Muscle layer of duodenum (tissue), 2 donors: ENCODE measurements at regions not wholly inside any gene's neighbourhood (a gene's known extent, or its start where the extent isn't known, plus 50 kb on each side); places are given as distances from the start of the nearest gene placed in this dataset.

ENCODE experiments used
- H3K27ac ChIP-seq: one replicate; pipeline ENCODE4 v1.7.0; 2013; ENCODE audit warnings: mild to moderate bottlenecking, low read length
- H3K27me3 ChIP-seq: one replicate; pipeline ENCODE4 v1.7.0; 2013; ENCODE audit warnings: low read depth, mild to moderate bottlenecking, control low read depth, low read length
- H3K36me3 ChIP-seq, 2 donors: one replicate each; pipeline ENCODE4 v1.7.0; 2013; ENCODE audit warnings: low read length in 2 of 2, control low read depth in 1 of 2, mild to moderate bottlenecking in 1 of 2; ENCODE audit not compliant: insufficient read depth in 2 of 2, control insufficient read depth in 1 of 2
- H3K4me1 ChIP-seq, 2 donors: one replicate each; pipeline ENCODE4 v1.7.0; 2013; ENCODE audit warnings: low read length in 2 of 2, mild to moderate bottlenecking in 2 of 2, control low read depth in 1 of 2, moderate library complexity in 1 of 2; ENCODE audit not compliant: insufficient read depth in 2 of 2, control insufficient read depth in 1 of 2
- H3K4me3 ChIP-seq, 2 donors: one replicate each; pipeline ENCODE4 v1.7.0; 2013; ENCODE audit warnings: low read length in 2 of 2, low read depth in 1 of 2, mild to moderate bottlenecking in 1 of 2
- H3K9me3 ChIP-seq, 2 donors: one replicate each; pipeline ENCODE4 v1.7.0; 2013; ENCODE audit warnings: low read length in 2 of 2, control low read depth in 1 of 2, mild to moderate bottlenecking in 1 of 2; ENCODE audit not compliant: control insufficient read depth in 1 of 2
- donor health status: healthy.

DNA sequence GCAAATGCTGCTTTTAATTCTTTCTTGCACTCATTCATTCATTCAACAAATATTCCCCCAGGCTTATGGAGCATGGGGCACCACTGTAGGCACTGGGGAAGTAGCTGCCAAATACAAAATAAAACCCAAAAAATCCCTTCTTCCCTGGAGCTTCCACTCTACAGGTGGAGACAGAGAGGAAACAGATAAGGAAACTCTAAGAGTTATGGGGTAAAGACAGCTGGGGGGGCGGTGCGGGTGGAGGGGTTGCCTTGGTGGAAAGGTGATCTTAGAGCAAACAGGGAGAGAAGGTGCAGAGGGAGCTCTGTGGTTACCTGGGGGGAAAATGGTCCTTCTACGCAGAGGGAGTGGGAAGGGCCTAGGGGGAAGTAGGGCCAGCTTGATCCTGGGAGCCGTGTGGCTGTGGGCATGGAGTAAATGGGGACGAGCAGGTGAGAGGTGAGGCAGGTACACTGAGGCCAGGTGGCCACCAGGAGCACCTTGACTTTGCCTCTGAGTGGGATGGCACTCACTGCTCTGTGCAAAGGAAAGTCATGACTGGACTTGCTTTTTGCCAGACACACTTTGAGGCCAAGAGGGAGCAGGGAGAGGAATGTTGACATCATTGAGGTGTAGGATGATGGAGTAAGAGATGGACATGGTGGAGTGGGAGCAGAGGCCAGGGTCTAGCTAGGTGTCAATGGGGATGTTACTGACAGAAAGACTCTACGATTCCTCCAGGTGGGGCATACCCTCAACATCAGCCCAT, 152.0 kb downstream of the ETS2 start:
- peak overlapping the region; percentile 46 for H3K27ac ChIP-seq
- no peak overlapping the region for H3K4me3 ChIP-seq
- no peaks in the 10 kb centered on the region for H3K36me3 ChIP-seq
- H3K9me3 ChIP-seq, result peaks cover 0 to 4% of the 10 kb centered on the region in 2 donors
- H3K4me1 ChIP-seq, result peaks cover 0 to 19% of the 10 kb centered on the region in 2 donors
- no peaks in the 10 kb centered on the region for H3K27me3 ChIP-seq

- H3K27ac ChIP-seq, result peak overlapping the region; percentile 46
- no peaks in the 10 kb centered on the region for H3K36me3 ChIP-seq
- peaks cover 0 to 19% of the 10 kb centered on the region in 2 donors for H3K4me1 ChIP-seq
Observed at GRCh38 chr21:38956856-38957571, 151.3 kb downstream of the ETS2 start.

DNA sequence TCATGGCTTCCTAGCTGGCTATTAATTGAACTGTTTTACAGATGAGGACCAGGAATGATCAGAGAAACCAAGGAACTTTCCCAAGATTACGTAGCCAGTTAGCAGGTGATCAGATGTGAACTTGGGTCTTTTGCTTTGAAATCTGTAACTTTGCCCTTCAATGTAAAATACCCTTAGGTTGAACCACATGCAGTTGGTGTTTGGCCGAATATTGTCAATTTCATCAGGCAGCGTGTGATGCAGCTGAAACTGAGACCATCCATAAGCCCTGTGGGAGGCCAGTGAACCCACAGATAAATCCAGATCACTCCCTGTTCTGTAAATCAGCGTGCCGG, 150.8 kb downstream of the ETS2 start:
- H3K4me1 ChIP-seq, result peaks cover 0 to 19% of the 10 kb centered on the region in 2 donors
- H3K4me3 ChIP-seq, result no peak overlapping the region
- H3K27me3 ChIP-seq, result no peaks in the 10 kb centered on the region
- no peaks in the 10 kb centered on the region for H3K9me3 ChIP-seq
- no peaks in the 10 kb centered on the region for H3K36me3 ChIP-seq
- H3K27ac ChIP-seq, result peak overlapping the region; percentile 46

More at GRCh38 chr21:38956856-38957571, 151.3 kb downstream of the ETS2 start:
- H3K27me3 ChIP-seq, result no peaks in the 10 kb centered on the region
- no peak overlapping the region for H3K4me3 ChIP-seq
- H3K9me3 ChIP-seq, result no peaks in the 10 kb centered on the region

GRCh38 chr21:38956007-38956406, 150.3 kb downstream of the ETS2 start:
- H3K27me3 ChIP-seq, result no peaks in the 10 kb centered on the region
- H3K27ac ChIP-seq, result peak overlapping the region; percentile 46
- no peak overlapping the region for H3K4me3 ChIP-seq
- peaks cover 0 to 19% of the 10 kb centered on the region in 2 donors for H3K4me1 ChIP-seq
- no peaks in the 10 kb centered on the region for H3K9me3 ChIP-seq
- no peaks in the 10 kb centered on the region for H3K36me3 ChIP-seq

DNA sequence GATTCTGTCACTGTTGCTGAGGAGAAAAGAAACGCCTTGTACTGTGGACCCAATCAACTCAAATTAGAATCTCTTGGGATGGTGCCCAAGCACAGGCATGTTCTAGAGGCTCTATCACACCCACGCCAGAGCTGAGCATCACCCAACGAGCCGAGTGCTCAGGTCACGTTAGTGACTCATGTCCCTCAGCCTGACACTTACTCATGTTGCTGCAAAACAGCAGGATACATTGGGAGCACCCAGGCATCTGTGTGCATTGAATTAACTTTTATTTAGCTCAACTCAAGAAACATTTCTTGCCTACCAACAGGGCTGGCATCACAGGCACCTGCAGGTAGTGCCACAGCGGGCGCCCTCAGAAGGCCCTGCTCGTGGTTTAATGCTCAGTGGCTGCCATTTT, 149.8 kb downstream of the ETS2 start:
- H3K9me3 ChIP-seq, result no peaks in the 10 kb centered on the region
- H3K27ac ChIP-seq, result peak overlapping the region; percentile 50
- H3K4me3 ChIP-seq, result no peak overlapping the region
- H3K27me3 ChIP-seq, result no peaks in the 10 kb centered on the region
- H3K4me1 ChIP-seq, result peaks cover 0 to 19% of the 10 kb centered on the region in 2 donors
- H3K36me3 ChIP-seq, result no peaks in the 10 kb centered on the region

GRCh38 chr21:38954588-38955004, 148.9 kb downstream of the ETS2 start:
- no peaks in the 10 kb centered on the region for H3K27me3 ChIP-seq
- no peaks in the 10 kb centered on the region for H3K9me3 ChIP-seq
- peak overlapping the region; percentile 50 for H3K27ac ChIP-seq
- no peaks in the 10 kb centered on the region for H3K36me3 ChIP-seq
- peaks cover 0 to 15% of the 10 kb centered on the region in 2 donors for H3K4me1 ChIP-seq
- H3K4me3 ChIP-seq, result no peak overlapping the region

GRCh38 chr21:38953516-38953915, 147.8 kb downstream of the ETS2 start:
- Histone ChIP-seq H3K4me1 (peaks cover 0 to 10% of the 10 kb centered on the region in 2 donors), H3K4me3 (no peak overlapping the region), H3K9me3 (no peaks in the 10 kb centered on the region), H3K27ac (no peak overlapping the region), H3K27me3 (no peaks in the 10 kb centered on the region), H3K36me3 (no peaks in the 10 kb centered on the region)

DNA sequence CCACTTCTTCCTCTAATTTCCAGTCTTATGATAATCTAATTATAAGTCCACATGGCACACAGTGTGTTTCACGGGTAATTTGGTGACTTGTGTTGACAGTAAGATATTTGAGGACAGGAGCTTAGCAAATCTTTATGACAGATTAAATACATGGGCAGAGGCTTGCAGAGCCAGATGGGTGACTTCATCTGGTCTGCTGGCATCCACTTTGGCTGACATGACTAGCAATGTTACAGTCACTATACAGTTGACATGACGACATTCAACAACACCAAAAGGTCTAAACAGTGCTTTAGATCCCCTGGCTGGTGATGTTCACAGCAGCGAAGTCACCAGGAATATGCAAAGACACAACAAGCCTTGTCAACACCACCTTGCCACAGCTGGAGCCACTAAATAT, 147.2 kb downstream of the ETS2 start:
- Histone ChIP-seq H3K36me3 (no peaks in the 10 kb centered on the region), H3K27ac (no peak overlapping the region), H3K4me3 (no peak overlapping the region), H3K4me1 (peaks cover 0 to 10% of the 10 kb centered on the region in 2 donors), H3K27me3 (no peaks in the 10 kb centered on the region), H3K9me3 (no peaks in the 10 kb centered on the region)

DNA sequence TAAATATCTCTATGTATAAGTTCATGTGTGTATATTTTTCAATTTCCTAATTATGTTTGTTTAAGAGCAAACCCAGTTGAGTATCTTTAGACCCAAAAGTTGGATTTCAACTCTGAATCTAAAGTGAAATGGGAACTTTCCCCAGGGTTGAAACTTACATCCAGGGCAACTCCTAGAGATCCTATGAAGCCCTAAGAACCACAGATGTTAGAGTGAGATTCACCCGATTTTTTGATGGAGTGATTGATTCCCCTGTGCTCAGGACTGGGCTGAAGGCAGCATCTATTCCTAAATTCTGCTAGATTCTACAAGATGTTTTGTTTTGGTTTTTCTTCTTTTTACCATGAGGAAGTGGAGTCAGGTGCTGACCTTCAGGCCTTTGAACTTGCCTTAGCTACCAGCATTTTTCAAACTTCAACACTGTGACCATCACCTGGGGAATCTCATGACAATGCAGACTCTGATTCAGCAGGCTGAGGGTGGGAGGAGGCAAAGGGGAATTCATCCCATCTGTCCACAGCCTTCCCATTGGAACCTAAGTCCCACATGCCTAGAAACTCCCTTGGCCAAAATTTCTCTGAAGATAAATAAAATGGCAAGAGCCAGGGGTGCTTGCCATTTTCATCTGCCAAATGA, 145.5 kb downstream of the ETS2 start:
- H3K4me1 ChIP-seq, result peaks cover 0 to 4% of the 10 kb centered on the region in 2 donors
- no peak overlapping the region for H3K4me3 ChIP-seq
- no peaks in the 10 kb centered on the region for H3K36me3 ChIP-seq
- H3K9me3 ChIP-seq, result no peaks in the 10 kb centered on the region
- H3K27ac ChIP-seq, result peak overlapping the region; percentile 14
- H3K27me3 ChIP-seq, result no peaks in the 10 kb centered on the region

GRCh38 chr21:38950435-38951094, 144.8 kb downstream of the ETS2 start:
- Histone ChIP-seq H3K4me3 (no peak overlapping the region), H3K27me3 (no peaks in the 10 kb centered on the region), H3K36me3 (no peaks in the 10 kb centered on the region), H3K4me1 (no peaks in the 10 kb centered on the region), H3K27ac (no peak overlapping the region), H3K9me3 (no peaks in the 10 kb centered on the region)

GRCh38 chr21:38949070-38949380, 143.3 kb downstream of the ETS2 start:
- no peaks in the 10 kb centered on the region for H3K36me3 ChIP-seq
- H3K9me3 ChIP-seq, result no peaks in the 10 kb centered on the region
- no peak overlapping the region for H3K27ac ChIP-seq
- H3K4me1 ChIP-seq, result no peaks in the 10 kb centered on the region
- no peak overlapping the region for H3K4me3 ChIP-seq
- no peaks in the 10 kb centered on the region for H3K27me3 ChIP-seq
